HL-60 (cell line): ENCODE measurements at regions not wholly inside any gene's neighbourhood (a gene's known extent, or its start where the extent isn't known, plus 50 kb on each side); places are given as distances from the start of the nearest gene placed in this dataset.

Source experiments
- CTCF ChIP-seq: IDR thresholded peaks from one replicate; pipeline ENCODE4 v1.5.1; 2011; ENCODE audit warnings: low read length, control low read depth, inconsistent platforms; ENCODE audit not compliant: insufficient read depth
- GABPA ChIP-seq: IDR thresholded peaks from 2 replicates; pipeline ENCODE4 v1.6.1; 2012; ENCODE audit warnings: low read depth
- POLR2AphosphoS5 ChIP-seq: IDR thresholded peaks from 2 replicates; pipeline ENCODE4 v1.6.1; 2012; ENCODE audit warnings: low read depth
- SPI1 ChIP-seq: IDR thresholded peaks from 2 replicates; pipeline ENCODE4 v1.6.1; 2012; ENCODE audit warnings: low read depth, mild to moderate bottlenecking, borderline replicate concordance
- TF ChIP-seq, protein P1 (sequence below): IDR thresholded peaks from 2 replicates; pipeline ENCODE4 v1.6.1; 2012; ENCODE audit warnings: low read depth; ENCODE audit not compliant: insufficient replicate concordance

- no peak for TF ChIP-seq CTCF
- TF ChIP-seq POLR2AphosphoS5, result no peak
- TF ChIP-seq GABPA, result no peak
- TF ChIP-seq, protein P1, sequence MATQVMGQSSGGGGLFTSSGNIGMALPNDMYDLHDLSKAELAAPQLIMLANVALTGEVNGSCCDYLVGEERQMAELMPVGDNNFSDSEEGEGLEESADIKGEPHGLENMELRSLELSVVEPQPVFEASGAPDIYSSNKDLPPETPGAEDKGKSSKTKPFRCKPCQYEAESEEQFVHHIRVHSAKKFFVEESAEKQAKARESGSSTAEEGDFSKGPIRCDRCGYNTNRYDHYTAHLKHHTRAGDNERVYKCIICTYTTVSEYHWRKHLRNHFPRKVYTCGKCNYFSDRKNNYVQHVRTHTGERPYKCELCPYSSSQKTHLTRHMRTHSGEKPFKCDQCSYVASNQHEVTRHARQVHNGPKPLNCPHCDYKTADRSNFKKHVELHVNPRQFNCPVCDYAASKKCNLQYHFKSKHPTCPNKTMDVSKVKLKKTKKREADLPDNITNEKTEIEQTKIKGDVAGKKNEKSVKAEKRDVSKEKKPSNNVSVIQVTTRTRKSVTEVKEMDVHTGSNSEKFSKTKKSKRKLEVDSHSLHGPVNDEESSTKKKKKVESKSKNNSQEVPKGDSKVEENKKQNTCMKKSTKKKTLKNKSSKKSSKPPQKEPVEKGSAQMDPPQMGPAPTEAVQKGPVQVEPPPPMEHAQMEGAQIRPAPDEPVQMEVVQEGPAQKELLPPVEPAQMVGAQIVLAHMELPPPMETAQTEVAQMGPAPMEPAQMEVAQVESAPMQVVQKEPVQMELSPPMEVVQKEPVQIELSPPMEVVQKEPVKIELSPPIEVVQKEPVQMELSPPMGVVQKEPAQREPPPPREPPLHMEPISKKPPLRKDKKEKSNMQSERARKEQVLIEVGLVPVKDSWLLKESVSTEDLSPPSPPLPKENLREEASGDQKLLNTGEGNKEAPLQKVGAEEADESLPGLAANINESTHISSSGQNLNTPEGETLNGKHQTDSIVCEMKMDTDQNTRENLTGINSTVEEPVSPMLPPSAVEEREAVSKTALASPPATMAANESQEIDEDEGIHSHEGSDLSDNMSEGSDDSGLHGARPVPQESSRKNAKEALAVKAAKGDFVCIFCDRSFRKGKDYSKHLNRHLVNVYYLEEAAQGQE, result no peak
- TF ChIP-seq SPI1, result no peak
These were observed 112.8 kb downstream of the KDR start for GRCh38 chr4:55012363-55013230.
